Adrenal gland (tissue), 9 donors: ENCODE measurements at regions not wholly inside any gene's neighbourhood (a gene's known extent, or its start where the extent isn't known, plus 50 kb on each side); places are given as distances from the start of the nearest gene placed in this dataset.

Experiments
- DNase-seq, 7 donors: peaks; one replicate each; pipeline ENCODE4 v3.0.0-alpha.2; 2019 to 2020
- H3K27ac ChIP-seq, 5 donors: fragments of 200-600 bp; sonication (generic) in 4 of 5; 1 replicate in 3 of 5; 2 replicates in 2 of 5; pipeline versions ENCODE4 v1.5.1 to v1.8.0; 2016 to 2020; ENCODE audit warnings: mild to moderate bottlenecking in 1 of 5
- H3K27me3 ChIP-seq: fragments of 200-600 bp; 2 replicates; pipeline ENCODE4 v1.8.0; 2021
- H3K36me3 ChIP-seq, 2 donors: fragments of 200-600 bp; replicated peaks in 1 of 2; 1 replicate in 1 of 2; 2 replicates in 1 of 2; pipeline versions ENCODE4 v1.5.1 to v1.8.0; 2018 to 2022
- H3K4me1 ChIP-seq, 2 donors: fragments of 200-600 bp; replicated peaks in 1 of 2; 1 replicate in 1 of 2; 2 replicates in 1 of 2; pipeline versions ENCODE4 v1.5.1 to v1.8.0; 2018 to 2021
- H3K4me3 ChIP-seq, 4 donors: fragments of 200-600 bp; sonication (generic) in 3 of 4; one replicate each; pipeline ENCODE4 v1.5.1; 2016 to 2018
- H3K9me3 ChIP-seq, 3 donors: fragments of 200-600 bp; sonication (generic) in 1 of 3; replicated peaks in 1 of 3; 1 replicate in 2 of 3; 2 replicates in 1 of 3; pipeline versions ENCODE4 v1.5.1 to v1.8.0; 2016 to 2021
- CTCF ChIP-seq, 6 experiments: fragments of 450-650 bp in 4 of 6; fragments of 200-600 bp in 2 of 6; sonication (generic) in 1 of 6; IDR thresholded peaks; 1 replicate in 5 of 6; 2 replicates in 1 of 6; pipeline versions ENCODE4 v1.5.1 to v1.8.0; 2016 to 2021; ENCODE audit warnings: antibody characterized with exemption in 6 of 6, mild to moderate bottlenecking in 2 of 6, moderate library complexity in 1 of 6
- POLR2A ChIP-seq, 2 donors: fragments of 450-650 bp; IDR thresholded peaks; one replicate each; pipeline ENCODE4 v1.6.1; 2017; ENCODE audit warnings: antibody characterized with exemption in 2 of 2, mild to moderate bottlenecking in 2 of 2, moderate library complexity in 1 of 2
- WGBS, 4 donors: extraction: QIAGEN DNeasy Blood & Tissue Kit in 2 of 4; methylation state at CpG; one replicate each; pipeline versions ENCODE4 v1.1.5 to v1.1.7; 2013 to 2017; 5-methylcytosine and 5-hydroxymethylcytosine counted together
- intact Hi-C, 2 donors: fragments of 100-400 bp; cut with DNase I; formaldehyde crosslinking; loops; one replicate each; pipeline versions ENCODE4 v1.14.1 to v1.15.0; 2022 to 2023
- donor health status: healthy with polysubstance abuse.
- donor health status: Bipolar disorder and iron deficiency.
- donor health status: DM: yes; HTN: yes; CAD: no.
- donor health status: DM: no; HTN: no; CAD: no.
- donor health status: DM: no; HTN: no; CAD: no.

GRCh38 chr10:120715171-120715570 is 136.0 kb upstream of the WDR11 start:
- H3K9me3 ChIP-seq, result no peaks in the 10 kb centered on the region
- H3K27ac ChIP-seq, result peak overlapping the region in 1 of 5 donors; percentile 34
- WGBS, 4 donors, result 39 to 60% (median 48%) methylated on average over 3 of the region's 3 CpGs
- no peaks in the 10 kb centered on the region for H3K36me3 ChIP-seq
- intact Hi-C loops, result no loop called here
- H3K27me3 ChIP-seq, result no peaks in the 10 kb centered on the region
- H3K4me1 ChIP-seq, result no peaks in the 10 kb centered on the region
- no peak overlapping the region for H3K4me3 ChIP-seq
- TF ChIP-seq POLR2A (IDR thresholded peaks at IDR 0.05) (no peak), CTCF (IDR thresholded peaks at IDR 0.05) (no peak)
- DNase-seq, result no peak

GRCh38 chr10:120719333-120719732 is 131.8 kb upstream of the WDR11 start:
- Histone ChIP-seq H3K27me3 (no peaks in the 10 kb centered on the region), H3K27ac (no peak overlapping the region), H3K9me3 (no peaks in the 10 kb centered on the region), H3K4me1 (no peaks in the 10 kb centered on the region), H3K36me3 (no peaks in the 10 kb centered on the region), H3K4me3 (no peak overlapping the region)
- TF ChIP-seq POLR2A (IDR thresholded peaks at IDR 0.05) (no peak), CTCF (IDR thresholded peaks at IDR 0.05) (no peak)
- intact Hi-C loops, result no loop called here
- no peak for DNase-seq

- TF ChIP-seq POLR2A (IDR thresholded peaks at IDR 0.05) (no peak), CTCF (IDR thresholded peaks at IDR 0.05) (no peak)
- H3K9me3 ChIP-seq, result no peaks in the 10 kb centered on the region
- 38 to 56% (median 41%) methylated on average over 2 of the region's 2 CpGs for WGBS, 4 donors
- no peaks in the 10 kb centered on the region for H3K4me1 ChIP-seq
- DNase-seq, result no peak
- H3K27ac ChIP-seq, result no peak overlapping the region
- no peaks in the 10 kb centered on the region for H3K27me3 ChIP-seq
- H3K4me3 ChIP-seq, result no peak overlapping the region
- H3K36me3 ChIP-seq, result no peaks in the 10 kb centered on the region
- intact Hi-C loops, result no loop called here
These were observed 124.2 kb upstream of the WDR11 start for GRCh38 chr10:120727001-120727400.

- no peaks in the 10 kb centered on the region for H3K27me3 ChIP-seq
- no peaks in the 10 kb centered on the region for H3K9me3 ChIP-seq
- H3K4me1 ChIP-seq, result no peaks in the 10 kb centered on the region
- 38 to 75% (median 57%) methylated on average over 1 of the region's 1 CpG for WGBS, 4 donors
- no peak overlapping the region for H3K27ac ChIP-seq
- no peak for TF ChIP-seq POLR2A (IDR thresholded peaks at IDR 0.05)
- TF ChIP-seq CTCF (IDR thresholded peaks at IDR 0.05), result no peak
- no peak for DNase-seq
- H3K4me3 ChIP-seq, result no peak overlapping the region
- no peaks in the 10 kb centered on the region for H3K36me3 ChIP-seq
- intact Hi-C loops, result no loop called here
These were observed 121.6 kb upstream of the WDR11 start for GRCh38 chr10:120729547-120729946.
